Peyer's patch (tissue), 4 donors: ENCODE measurements at regions not wholly inside any gene's neighbourhood (a gene's known extent, or its start where the extent isn't known, plus 50 kb on each side); places are given as distances from the start of the nearest gene placed in this dataset.

Experiments
- CTCF ChIP-seq, 6 experiments: fragments of 450-650 bp in 4 of 6; fragments of 200-600 bp in 2 of 6; sonication (generic) in 1 of 6; IDR thresholded peaks; one replicate each; pipeline ENCODE4 v1.5.1; 2017 to 2019; ENCODE audit warnings: antibody characterized with exemption in 6 of 6, mild to moderate bottlenecking in 3 of 6, moderate library complexity in 1 of 6
- POLR2A ChIP-seq, 2 donors: fragments of 450-650 bp; IDR thresholded peaks; one replicate each; pipeline ENCODE4 v1.5.1; 2017; ENCODE audit warnings: antibody characterized with exemption in 2 of 2, mild to moderate bottlenecking in 2 of 2, moderate library complexity in 2 of 2

GRCh38 chr3:28173836-28174235, 67.6 kb upstream of the CMC1 start:
- TF ChIP-seq POLR2A (IDR thresholded peaks at IDR 0.05) (no peak), CTCF (IDR thresholded peaks at IDR 0.05) (no peak)
